ENCODE measurements at regions not wholly inside any gene's neighbourhood (a gene's known extent, or its start where the extent isn't known, plus 50 kb on each side); places are given as distances from the start of the nearest gene placed in this dataset.

DNA sequence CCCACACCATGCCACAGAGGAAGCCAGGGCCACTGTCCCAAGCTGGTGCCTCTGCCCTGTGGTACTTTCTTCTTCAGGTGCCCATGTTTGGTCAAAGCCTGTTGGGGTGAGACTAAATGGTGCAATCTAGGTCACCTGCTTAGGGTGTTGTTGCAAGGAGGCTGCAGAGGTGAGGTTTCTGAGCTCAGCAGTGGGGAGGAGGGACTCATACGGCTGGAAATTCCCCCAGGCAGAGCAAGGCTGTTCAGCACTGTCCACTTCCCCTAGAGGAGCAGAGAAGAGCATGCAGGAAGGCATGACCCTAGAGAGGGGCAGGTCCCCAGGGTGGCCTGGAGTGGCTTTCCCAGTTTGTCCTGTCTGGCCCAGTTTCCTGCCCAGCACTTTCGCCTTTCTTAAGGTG, 211.0 kb downstream of the HAUS1 start:
- Histone ChIP-seq H3K4me3 (no peak overlapping the region), H3K4me1 (no peaks in the 10 kb centered on the region), H3K27me3 (no peaks in the 10 kb centered on the region), H3K36me3 (no peaks in the 10 kb centered on the region), H3K9me3 (no peaks in the 10 kb centered on the region), H3K27ac (no peak overlapping the region)
- intact Hi-C loops (cut with DNase I; ENCODE audit: low total_unique reads) = no loop called here
- no peak for DNase-seq
- in situ Hi-C loops (cut with MboI; ENCODE audit: low sequenced_read_pairs in 4 of 4) = no loop called here
- TF ChIP-seq, protein P1, sequence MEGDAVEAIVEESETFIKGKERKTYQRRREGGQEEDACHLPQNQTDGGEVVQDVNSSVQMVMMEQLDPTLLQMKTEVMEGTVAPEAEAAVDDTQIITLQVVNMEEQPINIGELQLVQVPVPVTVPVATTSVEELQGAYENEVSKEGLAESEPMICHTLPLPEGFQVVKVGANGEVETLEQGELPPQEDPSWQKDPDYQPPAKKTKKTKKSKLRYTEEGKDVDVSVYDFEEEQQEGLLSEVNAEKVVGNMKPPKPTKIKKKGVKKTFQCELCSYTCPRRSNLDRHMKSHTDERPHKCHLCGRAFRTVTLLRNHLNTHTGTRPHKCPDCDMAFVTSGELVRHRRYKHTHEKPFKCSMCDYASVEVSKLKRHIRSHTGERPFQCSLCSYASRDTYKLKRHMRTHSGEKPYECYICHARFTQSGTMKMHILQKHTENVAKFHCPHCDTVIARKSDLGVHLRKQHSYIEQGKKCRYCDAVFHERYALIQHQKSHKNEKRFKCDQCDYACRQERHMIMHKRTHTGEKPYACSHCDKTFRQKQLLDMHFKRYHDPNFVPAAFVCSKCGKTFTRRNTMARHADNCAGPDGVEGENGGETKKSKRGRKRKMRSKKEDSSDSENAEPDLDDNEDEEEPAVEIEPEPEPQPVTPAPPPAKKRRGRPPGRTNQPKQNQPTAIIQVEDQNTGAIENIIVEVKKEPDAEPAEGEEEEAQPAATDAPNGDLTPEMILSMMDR (IDR thresholded peaks at IDR 0.05 in 4 of 5, conservative IDR thresholded peaks at IDR 0.05 in 1 of 5) = no peak
- no peak for TF ChIP-seq POLR2A (IDR thresholded peaks at IDR 0.05)
- no peak for ATAC-seq

DNA sequence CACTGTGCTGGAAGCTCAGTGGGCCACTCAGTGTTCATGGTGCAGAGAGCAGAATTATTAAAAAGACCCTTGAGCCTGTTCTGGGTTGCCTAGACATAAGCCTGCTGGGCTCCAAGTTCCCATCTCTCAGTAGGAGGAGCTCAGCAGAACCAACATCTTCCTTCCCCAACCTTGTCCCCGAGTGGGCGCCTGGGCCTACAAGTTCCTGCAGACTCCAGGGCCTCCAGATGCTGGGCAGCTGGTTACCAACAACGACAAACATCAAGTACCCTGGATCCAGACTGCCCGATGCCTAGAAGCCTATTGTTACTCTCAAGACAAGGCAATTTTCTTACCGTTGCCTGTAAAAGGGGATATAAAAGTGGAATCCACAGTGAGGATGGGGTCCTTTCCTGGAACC, 214.2 kb downstream of the HAUS1 start:
- in situ Hi-C loops (cut with MboI; ENCODE audit: low sequenced_read_pairs in 4 of 4) (no loop called here), intact Hi-C loops (cut with DNase I; ENCODE audit: low total_unique reads) (no loop called here)
- H3K4me1 ChIP-seq = peaks cover 13% of the 10 kb centered on the region in 2 donors
- no peak for DNase-seq
- ATAC-seq = no peak
- no peaks in the 10 kb centered on the region for H3K27me3 ChIP-seq
- H3K36me3 ChIP-seq = no peaks in the 10 kb centered on the region
- no peaks in the 10 kb centered on the region for H3K9me3 ChIP-seq
- no peak for TF ChIP-seq POLR2A (IDR thresholded peaks at IDR 0.05)
- TF ChIP-seq, protein P1 (IDR thresholded peaks at IDR 0.05 in 4 of 5, conservative IDR thresholded peaks at IDR 0.05 in 1 of 5) = no peak
- no peak overlapping the region for H3K27ac ChIP-seq
- no peak overlapping the region for H3K4me3 ChIP-seq

DNA sequence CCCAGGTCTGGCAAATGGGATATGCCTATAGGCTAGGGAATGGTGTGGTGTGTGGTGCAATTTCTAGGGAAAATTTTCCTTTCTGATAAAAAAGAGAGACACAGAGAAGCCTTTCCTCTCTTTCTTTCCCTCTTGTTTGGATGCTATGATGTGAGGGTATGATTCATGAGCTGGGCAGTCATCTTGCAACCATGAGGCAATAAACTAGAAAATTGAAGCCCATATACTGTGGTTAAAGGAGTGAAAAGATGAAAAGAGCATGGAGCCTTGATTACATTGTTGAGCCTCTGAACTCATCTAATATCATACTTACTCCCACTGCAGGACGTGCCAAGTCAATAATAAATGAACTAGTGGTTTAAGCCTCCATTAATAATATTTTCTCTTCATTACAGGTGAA, 215.6 kb downstream of the HAUS1 start:
- intact Hi-C loops (cut with DNase I; ENCODE audit: low total_unique reads) = no loop called here

DNA sequence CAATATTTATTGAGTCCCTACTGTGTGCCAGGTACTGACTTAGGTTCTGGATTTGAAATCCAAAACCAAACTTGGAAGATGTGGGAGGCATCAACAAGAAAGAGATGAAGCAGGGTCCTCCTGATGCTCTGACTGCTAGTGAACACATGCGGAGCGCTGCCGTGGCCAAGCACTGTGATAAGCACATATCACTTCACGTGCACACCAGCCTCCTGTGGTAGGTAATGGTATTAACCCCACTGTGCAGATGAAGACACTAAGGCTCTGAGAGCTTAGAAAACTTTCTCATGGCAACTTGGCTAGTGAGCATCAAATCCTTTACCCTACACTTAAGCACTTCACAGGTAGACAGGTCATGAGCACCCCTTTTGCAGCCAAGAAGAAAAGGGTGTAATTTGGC, 216.1 kb downstream of the HAUS1 start:
- ATAC-seq (no peak), DNase-seq (no peak)
- Histone ChIP-seq H3K36me3 (no peaks in the 10 kb centered on the region), H3K27ac (no peak overlapping the region), H3K4me1 (peaks cover 13% of the 10 kb centered on the region in 2 donors), H3K9me3 (no peaks in the 10 kb centered on the region), H3K27me3 (no peaks in the 10 kb centered on the region), H3K4me3 (no peak overlapping the region)
- intact Hi-C loops (cut with DNase I; ENCODE audit: low total_unique reads) (no loop called here), in situ Hi-C loops (cut with MboI; ENCODE audit: low sequenced_read_pairs in 4 of 4) (no loop called here)
- TF ChIP-seq, protein P1 (IDR thresholded peaks at IDR 0.05 in 4 of 5, conservative IDR thresholded peaks at IDR 0.05 in 1 of 5) = no peak
- TF ChIP-seq POLR2A (IDR thresholded peaks at IDR 0.05) = no peak

More for the DNA sequence above, 215.6 kb downstream of the HAUS1 start:
- H3K27ac ChIP-seq = no peak overlapping the region
- no peaks in the 10 kb centered on the region for H3K27me3 ChIP-seq
- in situ Hi-C loops (cut with MboI; ENCODE audit: low sequenced_read_pairs in 4 of 4) = no loop called here
- TF ChIP-seq, protein P1 (IDR thresholded peaks at IDR 0.05 in 4 of 5, conservative IDR thresholded peaks at IDR 0.05 in 1 of 5) = no peak
- no peak for TF ChIP-seq POLR2A (IDR thresholded peaks at IDR 0.05)
- H3K36me3 ChIP-seq = no peaks in the 10 kb centered on the region
- peaks cover 13% of the 10 kb centered on the region in 2 donors for H3K4me1 ChIP-seq
- no peak overlapping the region for H3K4me3 ChIP-seq
- ATAC-seq (no peak), DNase-seq (no peak)
- no peaks in the 10 kb centered on the region for H3K9me3 ChIP-seq
